Liver (tissue), 8 donors: ENCODE measurements at regions not wholly inside any gene's neighbourhood (a gene's known extent, or its start where the extent isn't known, plus 50 kb on each side); places are given as distances from the start of the nearest gene placed in this dataset.

Source experiments
- DNase-seq: peaks from one replicate; pipeline ENCODE4 v3.0.0-alpha.2; 2017; ENCODE audit warnings: low spot score
- H3K27ac ChIP-seq, 2 donors: one replicate each; pipeline ENCODE4 v1.7.0; 2013; ENCODE audit warnings: inconsistent platforms in 2 of 2, low read length in 2 of 2, control low read depth in 1 of 2, low read depth in 1 of 2, mild to moderate bottlenecking in 1 of 2
- H3K27me3 ChIP-seq, 4 donors: one replicate each; pipeline versions ENCODE4 v1.6.1 to v1.7.0; 2013; ENCODE audit warnings: low read length in 3 of 4, inconsistent platforms in 1 of 4, mild to moderate bottlenecking in 1 of 4, moderate library complexity in 1 of 4; ENCODE audit not compliant: control insufficient read depth in 4 of 4, insufficient read depth in 4 of 4
- H3K36me3 ChIP-seq, 4 donors: one replicate each; pipeline versions ENCODE4 v1.6.1 to v1.7.0; 2013; ENCODE audit warnings: low read length in 3 of 4, mild to moderate bottlenecking in 3 of 4, low read depth in 1 of 4, moderate library complexity in 1 of 4; ENCODE audit not compliant: control insufficient read depth in 4 of 4, insufficient read depth in 3 of 4
- H3K4me1 ChIP-seq, 4 donors: one replicate each; pipeline versions ENCODE4 v1.6.1 to v1.7.0; 2013; ENCODE audit warnings: low read length in 3 of 4, mild to moderate bottlenecking in 3 of 4, moderate library complexity in 1 of 4; ENCODE audit not compliant: control insufficient read depth in 4 of 4, insufficient read depth in 4 of 4
- H3K4me3 ChIP-seq, 3 donors: one replicate each; pipeline versions ENCODE4 v1.6.1 to v1.7.0; 2013; ENCODE audit warnings: low read length in 3 of 3, control low read depth in 1 of 3, low read depth in 1 of 3, mild to moderate bottlenecking in 1 of 3
- H3K9ac ChIP-seq, 2 donors: one replicate each; pipeline ENCODE4 v1.7.0; 2013; ENCODE audit warnings: low read length in 2 of 2, mild to moderate bottlenecking in 2 of 2, moderate library complexity in 2 of 2, control low read depth in 1 of 2, low read depth in 1 of 2
- H3K9me3 ChIP-seq, 4 donors: one replicate each; pipeline versions ENCODE4 v1.6.1 to v1.7.0; 2013; ENCODE audit warnings: low read length in 3 of 4; ENCODE audit not compliant: control insufficient read depth in 4 of 4
- ATF3 ChIP-seq: IDR thresholded peaks from 2 replicates; pipeline ENCODE4 v1.6.1; 2016; ENCODE audit warnings: antibody characterized with exemption
- CTCF ChIP-seq: fragments of 150-350 bp; IDR thresholded peaks from 2 replicates; pipeline ENCODE4 v1.5.1; 2017; ENCODE audit warnings: improper control_type of control experiment, low read depth, low read length; ENCODE audit not compliant: missing input control
- EGR1 ChIP-seq, 2 donors: IDR thresholded peaks; 2 replicates each; pipeline ENCODE4 v1.6.1; 2016 to 2018; ENCODE audit warnings: antibody characterized with exemption in 2 of 2, low read depth in 2 of 2
- FOXA1 ChIP-seq: IDR thresholded peaks from 2 replicates; pipeline ENCODE4 v1.6.1; 2016; ENCODE audit warnings: antibody characterized with exemption
- FOXA2 ChIP-seq: IDR thresholded peaks from 2 replicates; pipeline ENCODE4 v1.6.1; 2016; ENCODE audit warnings: antibody characterized with exemption
- GABPA ChIP-seq, 2 donors: IDR thresholded peaks in 1 of 2; conservative IDR thresholded peaks in 1 of 2; 2 replicates each; pipeline ENCODE4 v1.6.1; 2016; ENCODE audit warnings: antibody characterized with exemption in 2 of 2, mild to moderate bottlenecking in 1 of 2, moderate library complexity in 1 of 2
- HNF4A ChIP-seq, 2 donors: conservative IDR thresholded peaks; 2 replicates each; pipeline ENCODE4 v1.6.1; 2016; ENCODE audit warnings: antibody characterized with exemption in 2 of 2, mild to moderate bottlenecking in 2 of 2
- HNF4G ChIP-seq: IDR thresholded peaks from 2 replicates; pipeline ENCODE4 v1.6.1; 2016; ENCODE audit warnings: antibody characterized with exemption
- JUND ChIP-seq, 2 donors: IDR thresholded peaks; 2 replicates each; pipeline ENCODE4 v1.6.1; 2016; ENCODE audit warnings: antibody characterized with exemption in 2 of 2
- MAX ChIP-seq: IDR thresholded peaks from 2 replicates; pipeline ENCODE4 v1.6.1; 2016; ENCODE audit warnings: antibody characterized with exemption
- NR2F2 ChIP-seq: IDR thresholded peaks from 2 replicates; pipeline ENCODE4 v1.6.1; 2016; ENCODE audit warnings: antibody characterized with exemption
- RAD21 ChIP-seq, 2 donors: IDR thresholded peaks; 2 replicates each; pipeline ENCODE4 v1.6.1; 2016; ENCODE audit warnings: antibody characterized with exemption in 2 of 2, mild to moderate bottlenecking in 2 of 2
- REST ChIP-seq: IDR thresholded peaks from 2 replicates; pipeline ENCODE4 v1.6.1; 2016; ENCODE audit warnings: antibody characterized with exemption, mild to moderate bottlenecking
- SP1 ChIP-seq: IDR thresholded peaks from 2 replicates; pipeline ENCODE4 v1.6.1; 2018; ENCODE audit warnings: antibody characterized with exemption, mild to moderate bottlenecking
- TAF1 ChIP-seq: conservative IDR thresholded peaks from 2 replicates; pipeline ENCODE4 v1.6.1; 2016; ENCODE audit warnings: antibody characterized with exemption, mild to moderate bottlenecking
- YY1 ChIP-seq: IDR thresholded peaks from 2 replicates; pipeline ENCODE4 v1.6.1; 2016; ENCODE audit warnings: antibody characterized with exemption, mild to moderate bottlenecking
- ZBTB33 ChIP-seq: IDR thresholded peaks from 2 replicates; pipeline ENCODE4 v1.6.1; 2016; ENCODE audit warnings: antibody characterized with exemption
- WGBS: extraction: QIAGEN DNeasy Blood & Tissue Kit; methylation state at CpG from one replicate; pipeline ENCODE4 v1.1.7; 2013; 5-methylcytosine and 5-hydroxymethylcytosine counted together
- donor health status: healthy.
- donor health status: healthy.
- donor health status: healthy.
- donor health status: healthy.
- donor health status: healthy.

- Histone ChIP-seq H3K27ac (no peak overlapping the region), H3K4me3 (no peak overlapping the region), H3K9me3 (no peaks in the 10 kb centered on the region), H3K27me3 (no peaks in the 10 kb centered on the region), H3K36me3 (no peaks in the 10 kb centered on the region), H3K4me1 (peaks cover 2 to 11% (median 5%) of the 10 kb centered on the region in 4 donors), H3K9ac (no peak overlapping the region)
- DNase-seq, result no peak
- TF ChIP-seq GABPA (IDR thresholded peaks at IDR 0.05 in 1 of 2, conservative IDR thresholded peaks at IDR 0.05 in 1 of 2) (no peak), REST (no peak), NR2F2 (no peak), TAF1 (no peak), MAX (no peak), CTCF (no peak), FOXA1 (no peak), EGR1 (IDR thresholded peaks at IDR 0.05; ENCODE audit: low read depth in 2 of 2) (no peak), ATF3 (no peak), HNF4A (conservative IDR thresholded peaks at IDR 0.05) (no peak), HNF4G (no peak), ZBTB33 (no peak), RAD21 (IDR thresholded peaks at IDR 0.05) (no peak), SP1 (no peak), JUND (IDR thresholded peaks at IDR 0.05) (no peak), FOXA2 (no peak), YY1 (no peak)
- 96% methylated on average over 5 of the region's 5 CpGs for WGBS
Measured at GRCh38 chr12:124131659-124132058, 158.6 kb downstream of the ZNF664 start.

- H3K27me3 ChIP-seq, result no peaks in the 10 kb centered on the region
- H3K4me3 ChIP-seq, result no peak overlapping the region
- no peak overlapping the region for H3K27ac ChIP-seq
- no peak overlapping the region for H3K9ac ChIP-seq
- TF ChIP-seq ATF3, result no peak
- no peak for TF ChIP-seq FOXA1
- no peak for TF ChIP-seq TAF1
- DNase-seq, result no peak
- H3K9me3 ChIP-seq, result no peaks in the 10 kb centered on the region
- WGBS, result 96% methylated on average over 2 of the region's 2 CpGs
- peaks cover 2 to 11% (median 5%) of the 10 kb centered on the region in 4 donors for H3K4me1 ChIP-seq
- H3K36me3 ChIP-seq, result no peaks in the 10 kb centered on the region
Measured at GRCh38 chr12:124132530-124132929, 159.5 kb downstream of the ZNF664 start.
